AG04450 (cell line): ENCODE measurements at regions not wholly inside any gene's neighbourhood (a gene's known extent, or its start where the extent isn't known, plus 50 kb on each side); places are given as distances from the start of the nearest gene placed in this dataset.

Source experiments
- CTCF ChIA-PET: fragments of 300-600, 350-600 bp; formaldehyde crosslinking; extraction: SDS; loops from one replicate; lab custom pipeline; 2022; ENCODE audit warnings: antibody characterized with exemption, inconsistent platforms; lab: Charles Lee
- POLR2A ChIA-PET: fragments of 350-600 bp; formaldehyde crosslinking; extraction: SDS; loops from one replicate; lab custom pipeline; 2021; ENCODE audit warnings: antibody characterized with exemption, inconsistent platforms; lab: Yijun Ruan, JAX
- DNase-seq: peaks from one replicate; pipeline ENCODE4 v3.0.0-alpha.2; 2011; ENCODE audit warnings: low read depth, low spot score
- H3K27ac ChIP-seq: one replicate; pipeline ENCODE4 v1.5.1; 2012; ENCODE audit warnings: low read depth, low read length, control low read depth
- H3K27me3 ChIP-seq: one replicate; pipeline ENCODE4 v1.6.0; 2012; ENCODE audit warnings: low read length; ENCODE audit not compliant: control insufficient read depth, insufficient read depth
- H3K4me3 ChIP-seq: 2 replicates; pipeline ENCODE4 v1.5.1; 2011; ENCODE audit warnings: mild to moderate bottlenecking, low read depth, low read length, control low read depth
- H3K9me3 ChIP-seq: 2 replicates; pipeline ENCODE4 v1.5.1; 2012; ENCODE audit warnings: low read length; ENCODE audit not compliant: control insufficient read depth, insufficient read depth
- CTCF ChIP-seq: IDR thresholded peaks from 2 replicates; pipeline ENCODE4 v1.5.1; 2011; ENCODE audit warnings: low read depth, low read length, control low read depth, inconsistent platforms

GRCh38 chr5:18967637-18968036, 1020.4 kb downstream of the CDH18 start:
- DNase-seq = no peak
- Histone ChIP-seq H3K4me3 (no peak overlapping the region), H3K9me3 (peaks cover 4% of the 10 kb centered on the region; the same call in 1 of the 2 replicates), H3K27me3 (no peaks in the 10 kb centered on the region), H3K27ac (no peak overlapping the region)
- POLR2A ChIA-PET = no interaction called here
- CTCF ChIA-PET = no interaction called here
- no peak for TF ChIP-seq CTCF

GRCh38 chr5:18968966-18969365, 1019.0 kb downstream of the CDH18 start:
- POLR2A ChIA-PET = no interaction called here
- Histone ChIP-seq H3K27me3 (no peaks in the 10 kb centered on the region), H3K9me3 (peaks cover 4% of the 10 kb centered on the region; the same call in 1 of the 2 replicates), H3K4me3 (no peak overlapping the region), H3K27ac (no peak overlapping the region)
- TF ChIP-seq CTCF = no peak
- DNase-seq = no peak
- CTCF ChIA-PET = no interaction called here

- TF ChIP-seq CTCF = no peak
- Histone ChIP-seq H3K27me3 (no peaks in the 10 kb centered on the region), H3K4me3 (no peak overlapping the region), H3K27ac (no peak overlapping the region), H3K9me3 (peaks cover 4% of the 10 kb centered on the region; the same call in 1 of the 2 replicates)
- CTCF ChIA-PET = no interaction called here
- DNase-seq = no peak
- POLR2A ChIA-PET = no interaction called here
These were observed 1018.0 kb downstream of the CDH18 start for GRCh38 chr5:18970000-18970399.

- no peaks in the 10 kb centered on the region for H3K27me3 ChIP-seq
- no peak overlapping the region for H3K4me3 ChIP-seq
- no peak for TF ChIP-seq CTCF
- POLR2A ChIA-PET = no interaction called here
- DNase-seq = no peak
- CTCF ChIA-PET = no interaction called here
- H3K9me3 ChIP-seq = peaks cover 4% of the 10 kb centered on the region; the same call in 1 of the 2 replicates
- no peak overlapping the region for H3K27ac ChIP-seq
These were observed 1015.8 kb downstream of the CDH18 start for GRCh38 chr5:18972177-18972576.

GRCh38 chr5:18975624-18976023, 1012.4 kb downstream of the CDH18 start:
- POLR2A ChIA-PET = no interaction called here
- DNase-seq = no peak
- TF ChIP-seq CTCF = no peak

More at GRCh38 chr5:18975624-18976023, 1012.4 kb downstream of the CDH18 start:
- CTCF ChIA-PET = no interaction called here
- H3K4me3 ChIP-seq = no peak overlapping the region
- no peaks in the 10 kb centered on the region; the same call in 1 of the 2 replicates for H3K9me3 ChIP-seq
- no peak overlapping the region for H3K27ac ChIP-seq
- no peaks in the 10 kb centered on the region for H3K27me3 ChIP-seq
